ENCODE measurements at regions not wholly inside any gene's neighbourhood (a gene's known extent, or its start where the extent isn't known, plus 50 kb on each side); places are given as distances from the start of the nearest gene placed in this dataset.

- TF ChIP-seq, protein P1, sequence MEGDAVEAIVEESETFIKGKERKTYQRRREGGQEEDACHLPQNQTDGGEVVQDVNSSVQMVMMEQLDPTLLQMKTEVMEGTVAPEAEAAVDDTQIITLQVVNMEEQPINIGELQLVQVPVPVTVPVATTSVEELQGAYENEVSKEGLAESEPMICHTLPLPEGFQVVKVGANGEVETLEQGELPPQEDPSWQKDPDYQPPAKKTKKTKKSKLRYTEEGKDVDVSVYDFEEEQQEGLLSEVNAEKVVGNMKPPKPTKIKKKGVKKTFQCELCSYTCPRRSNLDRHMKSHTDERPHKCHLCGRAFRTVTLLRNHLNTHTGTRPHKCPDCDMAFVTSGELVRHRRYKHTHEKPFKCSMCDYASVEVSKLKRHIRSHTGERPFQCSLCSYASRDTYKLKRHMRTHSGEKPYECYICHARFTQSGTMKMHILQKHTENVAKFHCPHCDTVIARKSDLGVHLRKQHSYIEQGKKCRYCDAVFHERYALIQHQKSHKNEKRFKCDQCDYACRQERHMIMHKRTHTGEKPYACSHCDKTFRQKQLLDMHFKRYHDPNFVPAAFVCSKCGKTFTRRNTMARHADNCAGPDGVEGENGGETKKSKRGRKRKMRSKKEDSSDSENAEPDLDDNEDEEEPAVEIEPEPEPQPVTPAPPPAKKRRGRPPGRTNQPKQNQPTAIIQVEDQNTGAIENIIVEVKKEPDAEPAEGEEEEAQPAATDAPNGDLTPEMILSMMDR (IDR thresholded peaks at IDR 0.05): no peak
- TF ChIP-seq POLR2A (IDR thresholded peaks at IDR 0.05): no peak
Measured at GRCh38 chrX:10047631-10048030, 80.5 kb downstream of the CLDN34 start.
